ENCODE measurements at regions not wholly inside any gene's neighbourhood (a gene's known extent, or its start where the extent isn't known, plus 50 kb on each side); places are given as distances from the start of the nearest gene placed in this dataset.

DNA sequence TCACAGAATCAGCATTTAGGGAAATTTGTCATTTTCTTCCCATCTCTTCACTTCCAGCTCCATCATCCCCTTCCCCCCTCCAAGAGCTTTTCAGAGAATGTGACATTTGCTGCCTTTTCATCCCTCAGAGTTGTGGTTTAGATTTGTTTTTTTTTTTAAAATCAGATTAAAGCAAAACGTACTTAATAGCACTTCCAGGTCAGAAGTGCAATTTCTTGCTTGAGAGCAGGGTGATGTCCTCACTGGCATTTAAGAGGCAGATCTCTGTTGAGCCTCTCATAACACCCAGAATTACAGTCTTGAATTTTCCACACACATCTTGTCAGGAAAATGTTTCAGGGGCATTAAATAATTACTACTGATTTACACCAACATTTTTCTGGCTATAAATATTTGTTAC lies 236.8 kb upstream of the VLDLR start:
- CTCF ChIA-PET, result no interaction called here
- Mint-ChIP-seq H3K9me3 (peaks cover 3% of the 10 kb centered on the region), H3K4me1 (ENCODE audit: low read depth) (no peaks in the 10 kb centered on the region), H3K4me3 (no peak overlapping the region), H3K27ac (no peak overlapping the region), H3K27me3 (peaks cover 40% of the 10 kb centered on the region), H3K36me3 (ENCODE audit: low read depth) (no peaks in the 10 kb centered on the region)
- H3K9me3 ChIP-seq (ENCODE audit: control insufficient read depth in 1 of 2, insufficient read depth in 1 of 2, low read length in 2 of 2), result no peaks in the 10 kb centered on the region
- ATAC-seq (ENCODE audit: poor library complexity) (no peak), DNase-seq (no peak)
- no peaks in the 10 kb centered on the region for H3K36me3 ChIP-seq (ENCODE audit: insufficient read depth, low read length)
- intact Hi-C loops (cut with DNase I, micrococcal nuclease), result no loop called here
- no peaks in the 10 kb centered on the region for H3K4me1 ChIP-seq (ENCODE audit: insufficient read depth, low read length)
- TF ChIP-seq, protein P1, sequence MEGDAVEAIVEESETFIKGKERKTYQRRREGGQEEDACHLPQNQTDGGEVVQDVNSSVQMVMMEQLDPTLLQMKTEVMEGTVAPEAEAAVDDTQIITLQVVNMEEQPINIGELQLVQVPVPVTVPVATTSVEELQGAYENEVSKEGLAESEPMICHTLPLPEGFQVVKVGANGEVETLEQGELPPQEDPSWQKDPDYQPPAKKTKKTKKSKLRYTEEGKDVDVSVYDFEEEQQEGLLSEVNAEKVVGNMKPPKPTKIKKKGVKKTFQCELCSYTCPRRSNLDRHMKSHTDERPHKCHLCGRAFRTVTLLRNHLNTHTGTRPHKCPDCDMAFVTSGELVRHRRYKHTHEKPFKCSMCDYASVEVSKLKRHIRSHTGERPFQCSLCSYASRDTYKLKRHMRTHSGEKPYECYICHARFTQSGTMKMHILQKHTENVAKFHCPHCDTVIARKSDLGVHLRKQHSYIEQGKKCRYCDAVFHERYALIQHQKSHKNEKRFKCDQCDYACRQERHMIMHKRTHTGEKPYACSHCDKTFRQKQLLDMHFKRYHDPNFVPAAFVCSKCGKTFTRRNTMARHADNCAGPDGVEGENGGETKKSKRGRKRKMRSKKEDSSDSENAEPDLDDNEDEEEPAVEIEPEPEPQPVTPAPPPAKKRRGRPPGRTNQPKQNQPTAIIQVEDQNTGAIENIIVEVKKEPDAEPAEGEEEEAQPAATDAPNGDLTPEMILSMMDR (IDR thresholded peaks at IDR 0.05), result no peak
- H3K27me3 ChIP-seq (ENCODE audit: control insufficient read depth in 1 of 2, insufficient read depth in 2 of 2, low read length in 2 of 2), result peaks cover 0 to 8% of the 10 kb centered on the region in 2 experiments
- POLR2A ChIA-PET, result no interaction called here
- no peak overlapping the region for H3K27ac ChIP-seq (ENCODE audit: low read depth in 1 of 2, low read length in 2 of 2)
- H3K4me3 ChIP-seq (ENCODE audit: low read length), result no peak overlapping the region

GRCh38 chr9:2385746-2386145 lies 235.8 kb upstream of the VLDLR start:
- ChIA-PET CTCF (no interaction called here), POLR2A (no interaction called here)
- no peaks in the 10 kb centered on the region for H3K36me3 ChIP-seq (ENCODE audit: insufficient read depth, low read length)
- H3K4me1 ChIP-seq (ENCODE audit: insufficient read depth, low read length), result no peaks in the 10 kb centered on the region
- H3K27me3 Mint-ChIP-seq, result peaks cover 40% of the 10 kb centered on the region
- no peak overlapping the region for H3K27ac Mint-ChIP-seq
- peaks cover 3% of the 10 kb centered on the region for H3K9me3 Mint-ChIP-seq
- H3K4me3 Mint-ChIP-seq, result no peak overlapping the region
- no peaks in the 10 kb centered on the region for H3K9me3 ChIP-seq (ENCODE audit: control insufficient read depth in 1 of 2, insufficient read depth in 1 of 2, low read length in 2 of 2)
- TF ChIP-seq, protein P1 (IDR thresholded peaks at IDR 0.05), result no peak
- H3K4me3 ChIP-seq (ENCODE audit: low read length), result no peak overlapping the region
- ATAC-seq (ENCODE audit: poor library complexity) (no peak), DNase-seq (no peak)
- H3K27me3 ChIP-seq (ENCODE audit: control insufficient read depth in 1 of 2, insufficient read depth in 2 of 2, low read length in 2 of 2), result peaks cover 0 to 8% of the 10 kb centered on the region in 2 experiments
- H3K4me1 Mint-ChIP-seq (ENCODE audit: low read depth), result no peaks in the 10 kb centered on the region
- intact Hi-C loops (cut with DNase I, micrococcal nuclease), result no loop called here
- H3K27ac ChIP-seq (ENCODE audit: low read depth in 1 of 2, low read length in 2 of 2), result no peak overlapping the region
- H3K36me3 Mint-ChIP-seq (ENCODE audit: low read depth), result no peaks in the 10 kb centered on the region

DNA sequence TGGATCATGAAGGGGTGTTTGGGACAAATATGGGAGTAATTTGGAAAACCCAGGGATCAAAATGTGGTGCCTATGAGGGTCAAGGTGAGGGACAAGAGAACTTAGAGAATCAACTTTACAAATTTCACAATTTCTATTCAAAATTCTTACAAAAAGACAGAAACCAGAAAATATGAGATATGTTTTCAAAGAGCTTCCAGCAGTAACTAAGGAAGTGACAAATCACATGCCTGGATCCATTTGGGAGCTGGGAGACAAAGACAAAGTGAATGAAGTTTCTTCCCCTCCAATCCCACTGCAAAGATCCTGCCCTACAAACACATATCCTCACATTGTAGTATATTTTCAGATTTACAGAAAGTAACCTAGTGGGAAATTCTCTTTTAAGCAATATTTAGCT lies 235.0 kb upstream of the VLDLR start:
- H3K27me3 ChIP-seq (ENCODE audit: control insufficient read depth in 1 of 2, insufficient read depth in 2 of 2, low read length in 2 of 2), result peaks cover 0 to 8% of the 10 kb centered on the region in 2 experiments

More for the DNA sequence above, 235.0 kb upstream of the VLDLR start:
- ChIA-PET CTCF (no interaction called here), POLR2A (no interaction called here)
- Histone ChIP-seq H3K36me3 (ENCODE audit: insufficient read depth, low read length) (no peaks in the 10 kb centered on the region), H3K9me3 (ENCODE audit: control insufficient read depth in 1 of 2, insufficient read depth in 1 of 2, low read length in 2 of 2) (no peaks in the 10 kb centered on the region), H3K4me1 (ENCODE audit: insufficient read depth, low read length) (no peaks in the 10 kb centered on the region), H3K27ac (ENCODE audit: low read depth in 1 of 2, low read length in 2 of 2) (no peak overlapping the region), H3K4me3 (ENCODE audit: low read length) (no peak overlapping the region)
- DNase-seq, result no peak
- ATAC-seq (ENCODE audit: poor library complexity), result no peak
- Mint-ChIP-seq H3K27me3 (peaks cover 36% of the 10 kb centered on the region), H3K4me1 (ENCODE audit: low read depth) (no peaks in the 10 kb centered on the region), H3K4me3 (no peak overlapping the region), H3K9me3 (peaks cover 3% of the 10 kb centered on the region), H3K36me3 (ENCODE audit: low read depth) (no peaks in the 10 kb centered on the region), H3K27ac (no peak overlapping the region)
- TF ChIP-seq, protein P1 (IDR thresholded peaks at IDR 0.05), result no peak
- intact Hi-C loops (cut with DNase I, micrococcal nuclease), result no loop called here

All from CD4-positive, alpha-beta T cell (primary cell).